Body of pancreas (tissue), 4 donors: ENCODE measurements at regions not wholly inside any gene's neighbourhood (a gene's known extent, or its start where the extent isn't known, plus 50 kb on each side); places are given as distances from the start of the nearest gene placed in this dataset.

Source experiments
- CTCF ChIP-seq, 7 experiments: fragments of 450-650 bp in 4 of 7; fragments of 200-600 bp in 3 of 7; sonication (generic) in 3 of 7; IDR thresholded peaks; one replicate each; pipeline ENCODE4 v1.5.1; 2016 to 2019; ENCODE audit warnings: antibody characterized with exemption in 7 of 7
- POLR2A ChIP-seq, 3 donors: fragments of 450-650 bp; IDR thresholded peaks; one replicate each; pipeline ENCODE4 v1.6.1; 2016; ENCODE audit warnings: antibody characterized with exemption in 3 of 3, mild to moderate bottlenecking in 2 of 3

GRCh38 chr14:27587103-27587502, 989.3 kb upstream of the NOVA1 start:
- no peak for TF ChIP-seq CTCF (IDR thresholded peaks at IDR 0.05)
- no peak for TF ChIP-seq POLR2A (IDR thresholded peaks at IDR 0.05)
